GM12874 (cell line): ENCODE measurements at regions not wholly inside any gene's neighbourhood (a gene's known extent, or its start where the extent isn't known, plus 50 kb on each side); places are given as distances from the start of the nearest gene placed in this dataset.

Experiments used
- CTCF ChIP-seq: IDR thresholded peaks from 2 replicates; pipeline ENCODE4 v1.5.1; 2011; ENCODE audit warnings: low read depth, mild to moderate bottlenecking, control low read depth, low read length, moderate library complexity; ENCODE audit not compliant: insufficient read depth

GRCh38 chr4:145427991-145428390 is 53.7 kb upstream of the SMAD1 start:
- no peak for TF ChIP-seq CTCF

DNA sequence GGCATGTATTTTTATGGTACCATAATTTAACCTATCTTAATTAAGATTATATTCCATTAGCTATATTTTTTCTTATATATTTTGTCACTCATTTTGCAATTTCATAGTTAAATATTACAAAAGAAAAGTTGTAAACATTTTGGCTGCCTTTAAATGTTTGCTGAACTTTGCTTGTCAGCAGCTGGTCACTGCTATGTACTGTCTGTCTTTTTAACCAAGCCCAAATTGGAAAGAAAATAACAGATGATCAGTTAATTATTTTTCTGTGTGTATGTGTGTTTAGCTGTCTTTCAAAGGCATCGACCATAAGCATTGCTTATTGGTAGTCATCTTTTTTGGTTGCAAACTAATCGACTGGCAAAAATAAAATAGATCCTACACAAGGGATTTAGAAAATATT is 54.4 kb upstream of the SMAD1 start:
- TF ChIP-seq CTCF, result no peak

GRCh38 chr4:145423017-145423708 is 58.5 kb upstream of the SMAD1 start:
- no peak for TF ChIP-seq CTCF

GRCh38 chr4:145420595-145421214 is 60.9 kb upstream of the SMAD1 start:
- no peak for TF ChIP-seq CTCF

DNA sequence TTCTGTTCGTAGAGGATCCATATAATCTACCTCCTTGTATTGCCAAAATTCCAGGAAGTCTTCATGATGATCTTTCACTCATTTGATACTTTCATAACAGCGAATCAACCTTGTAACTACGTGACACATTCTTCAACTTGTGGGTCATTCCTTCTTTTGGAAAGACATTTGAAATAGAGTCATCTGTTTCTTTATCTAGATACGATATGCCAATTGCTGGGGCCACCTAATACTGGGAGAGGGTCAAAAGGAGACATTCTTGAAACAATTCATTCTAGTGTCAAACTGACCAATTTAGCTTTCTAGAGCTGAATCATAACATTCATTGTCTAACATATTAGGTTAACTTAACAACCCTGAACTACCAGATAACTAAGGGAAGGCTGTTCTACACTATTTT is 62.9 kb upstream of the SMAD1 start:
- TF ChIP-seq CTCF, result no peak

- TF ChIP-seq CTCF, result no peak
These were observed 64.1 kb upstream of the SMAD1 start for GRCh38 chr4:145417348-145418130.

- TF ChIP-seq CTCF, result no peak
These were observed 66.8 kb upstream of the SMAD1 start for GRCh38 chr4:145414841-145415240.
